ENCODE measurements at regions not wholly inside any gene's neighbourhood (a gene's known extent, or its start where the extent isn't known, plus 50 kb on each side); places are given as distances from the start of the nearest gene placed in this dataset.

DNA sequence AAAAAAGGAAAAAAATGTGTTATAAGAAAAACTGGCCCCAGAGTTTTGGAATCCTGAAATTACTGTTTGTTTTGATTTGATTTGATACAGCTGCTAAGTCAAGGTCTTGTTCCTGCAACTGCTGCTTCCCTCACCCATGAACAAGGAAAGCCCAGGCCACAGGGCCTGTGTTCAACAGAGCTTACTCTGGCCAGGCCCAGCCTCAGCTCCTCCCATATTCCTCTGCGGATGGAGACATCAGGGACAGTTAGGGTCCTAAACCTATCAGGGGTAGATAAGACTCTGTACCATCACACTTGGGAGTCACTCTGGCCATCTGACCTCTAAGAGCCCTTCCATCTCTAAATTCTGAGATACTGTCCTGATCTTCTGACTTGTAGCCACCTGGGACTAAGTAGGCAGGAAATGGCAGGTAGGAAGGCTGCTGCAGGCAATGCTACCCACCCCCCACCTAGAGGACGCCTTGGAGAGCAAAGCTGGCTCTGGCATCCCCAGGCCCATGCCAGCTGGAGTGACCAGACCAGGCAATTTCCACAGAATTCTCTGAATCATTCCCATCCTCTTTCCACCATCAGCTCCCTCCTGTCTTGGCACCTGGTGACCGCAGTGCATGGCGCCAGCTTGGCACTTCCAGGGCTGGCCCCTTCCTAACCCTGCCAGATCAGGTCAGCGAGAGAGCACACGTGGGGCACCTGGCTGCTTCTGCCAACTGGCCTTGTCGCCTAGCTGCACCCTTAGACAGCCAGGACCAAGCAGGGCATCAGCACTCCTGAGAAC lies 58.0 kb upstream of the TMEM33 start:
- Histone ChIP-seq H3K4me1 (ENCODE audit: insufficient read depth, poor library complexity, severe bottlenecking) (no peaks in the 10 kb centered on the region), H3K27me3 (ENCODE audit: insufficient read depth, poor library complexity, severe bottlenecking) (peaks cover 94% of the 10 kb centered on the region), H3K4me3 (ENCODE audit: severe bottlenecking) (no peak overlapping the region), H3K36me3 (ENCODE audit: low read depth) (no peaks in the 10 kb centered on the region), H3K27ac (ENCODE audit: poor library complexity, severe bottlenecking) (no peak overlapping the region), H3K9me3 (ENCODE audit: severe bottlenecking) (no peaks in the 10 kb centered on the region)
- TF ChIP-seq, protein P1, sequence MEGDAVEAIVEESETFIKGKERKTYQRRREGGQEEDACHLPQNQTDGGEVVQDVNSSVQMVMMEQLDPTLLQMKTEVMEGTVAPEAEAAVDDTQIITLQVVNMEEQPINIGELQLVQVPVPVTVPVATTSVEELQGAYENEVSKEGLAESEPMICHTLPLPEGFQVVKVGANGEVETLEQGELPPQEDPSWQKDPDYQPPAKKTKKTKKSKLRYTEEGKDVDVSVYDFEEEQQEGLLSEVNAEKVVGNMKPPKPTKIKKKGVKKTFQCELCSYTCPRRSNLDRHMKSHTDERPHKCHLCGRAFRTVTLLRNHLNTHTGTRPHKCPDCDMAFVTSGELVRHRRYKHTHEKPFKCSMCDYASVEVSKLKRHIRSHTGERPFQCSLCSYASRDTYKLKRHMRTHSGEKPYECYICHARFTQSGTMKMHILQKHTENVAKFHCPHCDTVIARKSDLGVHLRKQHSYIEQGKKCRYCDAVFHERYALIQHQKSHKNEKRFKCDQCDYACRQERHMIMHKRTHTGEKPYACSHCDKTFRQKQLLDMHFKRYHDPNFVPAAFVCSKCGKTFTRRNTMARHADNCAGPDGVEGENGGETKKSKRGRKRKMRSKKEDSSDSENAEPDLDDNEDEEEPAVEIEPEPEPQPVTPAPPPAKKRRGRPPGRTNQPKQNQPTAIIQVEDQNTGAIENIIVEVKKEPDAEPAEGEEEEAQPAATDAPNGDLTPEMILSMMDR (IDR thresholded peaks at IDR 0.05; ENCODE audit: poor library complexity, severe bottlenecking), result no peak
- no peak for DNase-seq (ENCODE audit: low spot score)
- ATAC-seq (ENCODE audit: low read depth), result no peak

DNA sequence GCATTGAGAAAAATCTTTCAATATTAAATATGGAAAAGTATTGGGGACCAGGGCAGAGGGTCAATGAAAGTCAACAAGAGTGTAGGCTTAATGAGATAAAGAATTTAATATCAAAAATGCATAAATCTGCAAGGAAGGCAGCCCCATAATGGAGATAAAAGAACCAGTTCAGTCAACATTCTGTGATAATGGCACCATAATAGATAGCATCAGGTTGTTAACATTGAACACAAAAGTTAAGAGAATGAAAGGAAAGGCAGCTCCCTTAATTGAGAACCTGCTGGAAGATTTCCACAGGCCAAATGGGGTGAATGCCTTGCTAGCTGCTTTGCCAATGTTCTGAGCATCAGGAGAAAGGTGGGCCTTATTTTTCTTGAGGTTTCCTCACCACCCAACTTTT lies 60.4 kb upstream of the TMEM33 start:
- Histone ChIP-seq H3K9me3 (ENCODE audit: severe bottlenecking) (no peaks in the 10 kb centered on the region), H3K4me3 (ENCODE audit: severe bottlenecking) (no peak overlapping the region), H3K27me3 (ENCODE audit: insufficient read depth, poor library complexity, severe bottlenecking) (peaks cover 93% of the 10 kb centered on the region), H3K27ac (ENCODE audit: poor library complexity, severe bottlenecking) (no peak overlapping the region), H3K36me3 (ENCODE audit: low read depth) (no peaks in the 10 kb centered on the region), H3K4me1 (ENCODE audit: insufficient read depth, poor library complexity, severe bottlenecking) (no peaks in the 10 kb centered on the region)
- ATAC-seq (ENCODE audit: low read depth), result no peak
- TF ChIP-seq, protein P1 (IDR thresholded peaks at IDR 0.05; ENCODE audit: poor library complexity, severe bottlenecking), result no peak
- no peak for DNase-seq (ENCODE audit: low spot score)

DNA sequence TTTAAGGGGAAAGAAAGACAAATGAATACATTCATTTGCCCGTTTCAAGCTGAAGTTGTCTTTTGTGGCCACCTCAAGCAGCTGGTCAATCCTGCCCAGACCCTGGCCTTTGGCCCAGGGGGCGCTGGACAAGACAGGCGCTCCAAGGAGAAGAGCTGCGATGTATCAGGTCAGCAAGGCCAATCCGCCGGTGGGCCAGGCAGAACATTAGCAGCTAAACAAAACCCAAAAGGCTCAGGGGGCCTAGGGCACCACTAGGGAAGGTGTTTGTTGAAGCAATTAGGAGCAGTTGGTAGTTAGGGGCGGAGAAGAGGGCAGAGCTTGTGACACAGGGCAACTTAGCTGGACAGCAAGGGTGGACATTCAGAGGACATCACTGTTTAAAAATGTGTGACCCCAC lies 60.8 kb upstream of the TMEM33 start:
- H3K9me3 ChIP-seq (ENCODE audit: severe bottlenecking), result no peaks in the 10 kb centered on the region
- peaks cover 93% of the 10 kb centered on the region for H3K27me3 ChIP-seq (ENCODE audit: insufficient read depth, poor library complexity, severe bottlenecking)
- TF ChIP-seq, protein P1 (IDR thresholded peaks at IDR 0.05; ENCODE audit: poor library complexity, severe bottlenecking), result no peak
- DNase-seq (ENCODE audit: low spot score) (no peak), ATAC-seq (ENCODE audit: low read depth) (no peak)
- no peaks in the 10 kb centered on the region for H3K4me1 ChIP-seq (ENCODE audit: insufficient read depth, poor library complexity, severe bottlenecking)
- H3K36me3 ChIP-seq (ENCODE audit: low read depth), result no peaks in the 10 kb centered on the region
- no peak overlapping the region for H3K4me3 ChIP-seq (ENCODE audit: severe bottlenecking)
- H3K27ac ChIP-seq (ENCODE audit: poor library complexity, severe bottlenecking), result no peak overlapping the region

DNA sequence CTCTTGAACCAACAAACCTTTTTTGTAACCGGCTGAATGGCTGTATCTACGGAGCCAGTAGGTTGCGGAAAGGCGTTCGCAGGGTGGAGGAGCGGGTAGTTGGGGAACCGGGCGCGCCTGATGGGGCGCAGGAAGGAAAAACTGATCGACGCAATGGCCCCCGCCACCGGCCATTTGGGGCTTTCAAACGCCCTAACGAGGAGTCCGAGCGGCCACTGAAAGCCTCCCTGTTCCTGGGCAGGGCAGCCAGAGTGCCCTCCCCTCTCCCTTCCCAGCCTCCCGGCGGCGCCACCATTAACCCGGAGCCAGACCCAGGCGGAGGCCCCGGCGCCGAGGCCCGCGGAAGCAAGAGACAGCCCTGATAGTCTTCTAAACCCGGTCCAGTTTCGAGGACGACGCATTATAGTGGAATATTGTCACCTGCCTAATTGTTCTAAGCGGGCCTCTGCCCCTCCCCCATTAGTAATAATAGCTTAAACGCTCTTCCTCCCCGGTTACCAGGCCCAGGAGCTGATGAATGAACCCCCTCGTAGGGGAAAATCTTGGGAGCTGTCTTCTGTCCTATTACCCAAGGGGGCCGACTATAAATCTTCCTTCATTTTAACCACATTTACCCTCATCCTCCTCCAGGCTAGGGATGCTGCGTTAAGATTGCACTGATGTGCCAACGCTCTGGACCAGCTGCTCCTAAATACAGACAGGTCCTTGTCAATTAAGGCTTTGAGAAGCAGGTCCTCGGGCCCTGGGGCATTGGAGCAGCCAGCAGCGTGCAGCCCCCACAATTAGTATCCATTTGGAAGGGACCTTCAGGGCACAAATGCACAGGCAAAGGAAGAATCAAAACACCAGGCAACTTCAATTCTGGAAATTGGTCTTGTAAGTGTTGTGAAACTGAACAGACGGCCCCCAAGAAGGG lies 61.6 kb upstream of the TMEM33 start:
- ATAC-seq (ENCODE audit: low read depth), result no peak
- Histone ChIP-seq H3K27ac (ENCODE audit: poor library complexity, severe bottlenecking) (no peak overlapping the region), H3K9me3 (ENCODE audit: severe bottlenecking) (no peaks in the 10 kb centered on the region), H3K36me3 (ENCODE audit: low read depth) (no peaks in the 10 kb centered on the region), H3K27me3 (ENCODE audit: insufficient read depth, poor library complexity, severe bottlenecking) (peaks cover 92% of the 10 kb centered on the region), H3K4me1 (ENCODE audit: insufficient read depth, poor library complexity, severe bottlenecking) (no peaks in the 10 kb centered on the region), H3K4me3 (ENCODE audit: severe bottlenecking) (no peak overlapping the region)
- DNase-seq (ENCODE audit: low spot score), result no peak
- TF ChIP-seq, protein P1 (IDR thresholded peaks at IDR 0.05; ENCODE audit: poor library complexity, severe bottlenecking), result no peak
